GM13976 (cell line): ENCODE measurements at regions not wholly inside any gene's neighbourhood (a gene's known extent, or its start where the extent isn't known, plus 50 kb on each side); places are given as distances from the start of the nearest gene placed in this dataset.
"Not testable (repeated sequence)": the region's sequence is repeated elsewhere in the genome, so short reads cannot be mapped to it uniquely, and the experiment has no call there.

Experiments
- DNase-seq: peaks from one replicate; pipeline ENCODE4 v3.0.0; 2012; ENCODE audit warnings: low spot score
- CTCF ChIP-seq: IDR thresholded peaks from 2 replicates; pipeline ENCODE4 v1.5.1; 2012; ENCODE audit warnings: borderline replicate concordance, mild to moderate bottlenecking; ENCODE audit not compliant: insufficient read depth; ENCODE audit errors: extremely low read depth, missing control alignments, control extremely low read depth
- in situ Hi-C: fragments of 300-500 bp; cut with MboI; formaldehyde crosslinking; loops from one replicate; pipeline ENCODE4 v1.12.0; 2022; ENCODE audit warnings: low sequenced_read_pairs, mixed read lengths, inconsistent platforms; ENCODE audit not compliant: unreplicated experiment

GRCh38 chr1:99407018-99407417, 142.7 kb downstream of the PLPPR4 start:
- in situ Hi-C loops = no loop called here
- no peak for TF ChIP-seq CTCF
- DNase-seq = no peak

- TF ChIP-seq CTCF = no peak
Observed at GRCh38 chr1:99424087-99424486, 159.8 kb downstream of the PLPPR4 start.

GRCh38 chr1:99429754-99430153, 165.5 kb downstream of the PLPPR4 start:
- no peak for TF ChIP-seq CTCF
- no peak for DNase-seq
- in situ Hi-C loops = no loop called here

More at GRCh38 chr1:99424087-99424486, 159.8 kb downstream of the PLPPR4 start:
- in situ Hi-C loops = no loop called here
- DNase-seq = no peak

- no peak for DNase-seq
Observed at GRCh38 chr1:99438656-99439230, 174.5 kb downstream of the PLPPR4 start.

GRCh38 chr1:99439433-99440075, 175.3 kb downstream of the PLPPR4 start:
- in situ Hi-C loops = no loop called here
- DNase-seq = no peak
- no peak for TF ChIP-seq CTCF

More at GRCh38 chr1:99438656-99439230, 174.5 kb downstream of the PLPPR4 start:
- in situ Hi-C loops = no loop called here
- no peak for TF ChIP-seq CTCF

- DNase-seq = no peak
- TF ChIP-seq CTCF = no peak
- in situ Hi-C loops = no loop called here
Observed at GRCh38 chr1:99441299-99442095, 177.2 kb downstream of the PLPPR4 start.

GRCh38 chr1:99444211-99444927, 180.1 kb downstream of the PLPPR4 start:
- in situ Hi-C loops, DNase-seq: not testable (repeated sequence)
